OCI-LY7 (cell line): ENCODE measurements at regions not wholly inside any gene's neighbourhood (a gene's known extent, or its start where the extent isn't known, plus 50 kb on each side); places are given as distances from the start of the nearest gene placed in this dataset.
"Not testable (repeated sequence)": the region's sequence is repeated elsewhere in the genome, so short reads cannot be mapped to it uniquely, and the experiment has no call there.

ENCODE experiments used
- BruUV-seq: library from RNA; stranded (reverse); fragments of 400-500 nt; replicated peaks from 2 replicates; lab custom pipeline; 2021; lab: Mats Ljungman, UMichigan
- CTCF ChIA-PET: fragments of 300-600 bp; sonication (Branson Sonifier 250); formaldehyde crosslinking; loops from one replicate; lab custom pipeline; 2022; ENCODE audit warnings: antibody characterized with exemption; ENCODE audit not compliant: unreplicated experiment; lab: Charles Lee
- POLR2A ChIA-PET: fragments of 300-600 bp; sonication (Branson Sonifier 250); formaldehyde crosslinking; loops from one replicate; lab custom pipeline; 2022; ENCODE audit warnings: antibody characterized with exemption; lab: Charles Lee
- DNase-seq: peaks from one replicate; pipeline ENCODE4 v3.0.0-alpha.2; 2015; ENCODE audit warnings: low spot score
- H2AFZ ChIP-seq: fragments of 200-600 bp; sonication (generic), shearing (Covaris generic); 2 replicates; pipeline ENCODE4 v1.6.1; 2014; ENCODE audit warnings: mild to moderate bottlenecking, antibody characterized with exemption, low read length, moderate library complexity
- H3K27ac ChIP-seq: fragments of 200-600 bp; sonication (generic); 2 replicates; pipeline ENCODE4 v1.5.1; 2014; ENCODE audit warnings: mixed run types, low read depth, mild to moderate bottlenecking, moderate library complexity, low read length, inconsistent platforms; ENCODE audit not compliant: poor library complexity, severe bottlenecking
- H3K36me3 ChIP-seq: fragments of 200-600 bp; sonication (generic); 2 replicates; pipeline ENCODE4 v1.6.1; 2014; ENCODE audit warnings: mild to moderate bottlenecking, antibody characterized with exemption, low read length, moderate library complexity, mixed read lengths; ENCODE audit not compliant: insufficient read depth
- H3K4me1 ChIP-seq: fragments of 200-600 bp; sonication (generic); 2 replicates; pipeline ENCODE4 v1.5.1; 2014; ENCODE audit warnings: mild to moderate bottlenecking, low read length; ENCODE audit not compliant: insufficient read depth, poor library complexity, severe bottlenecking
- H3K4me2 ChIP-seq: fragments of 200-600 bp; sonication (generic); 2 replicates; pipeline ENCODE4 v1.6.1; 2014; ENCODE audit warnings: mild to moderate bottlenecking, low read length
- H3K4me3 ChIP-seq: fragments of 200-600 bp; sonication (generic); 2 replicates; pipeline ENCODE4 v1.5.1; 2014; ENCODE audit warnings: mild to moderate bottlenecking, low read depth, low read length; ENCODE audit not compliant: poor library complexity, severe bottlenecking
- H3K79me2 ChIP-seq: fragments of 200-600 bp; sonication (generic); 2 replicates; pipeline ENCODE4 v1.6.1; 2016; ENCODE audit warnings: low read depth, mild to moderate bottlenecking, low read length, moderate library complexity, mixed read lengths; ENCODE audit not compliant: insufficient read depth
- H3K9me2 ChIP-seq: fragments of 200-600 bp; sonication (generic); 2 replicates; pipeline ENCODE4 v1.6.1; 2016; ENCODE audit warnings: mild to moderate bottlenecking, low read length, mixed read lengths; ENCODE audit not compliant: insufficient read depth
- H3K9me3 ChIP-seq: fragments of 200-600 bp; sonication (generic); 2 replicates; pipeline ENCODE4 v1.6.1; 2014; ENCODE audit warnings: mild to moderate bottlenecking, mixed run types, low read length, mixed read lengths
- H4K20me1 ChIP-seq: fragments of 200-600 bp; sonication (generic); 2 replicates; pipeline ENCODE4 v1.6.1; 2014; ENCODE audit warnings: mild to moderate bottlenecking, antibody characterized with exemption, low read length, moderate library complexity, mixed read lengths; ENCODE audit not compliant: insufficient read depth
- CTCF ChIP-seq: fragments of 200-600 bp; sonication (generic); conservative IDR thresholded peaks from 2 replicates; pipeline ENCODE4 v1.5.1; 2014; ENCODE audit warnings: mild to moderate bottlenecking, antibody characterized with exemption, low read length, moderate library complexity, mixed read lengths
- EZH2phosphoT487 ChIP-seq: fragments of 200-600 bp; sonication (generic); IDR thresholded peaks from 2 replicates; pipeline ENCODE4 v1.6.1; 2018; ENCODE audit warnings: low read depth, borderline replicate concordance, mild to moderate bottlenecking, mixed run types, antibody characterized with exemption, low read length, moderate library complexity, mixed read lengths
- intact Hi-C: fragments of 100-400 bp; cut with micrococcal nuclease; formaldehyde crosslinking; loops from one replicate; pipeline ENCODE4 v1.10.0; 2022; ENCODE audit not compliant: unreplicated experiment

DNA sequence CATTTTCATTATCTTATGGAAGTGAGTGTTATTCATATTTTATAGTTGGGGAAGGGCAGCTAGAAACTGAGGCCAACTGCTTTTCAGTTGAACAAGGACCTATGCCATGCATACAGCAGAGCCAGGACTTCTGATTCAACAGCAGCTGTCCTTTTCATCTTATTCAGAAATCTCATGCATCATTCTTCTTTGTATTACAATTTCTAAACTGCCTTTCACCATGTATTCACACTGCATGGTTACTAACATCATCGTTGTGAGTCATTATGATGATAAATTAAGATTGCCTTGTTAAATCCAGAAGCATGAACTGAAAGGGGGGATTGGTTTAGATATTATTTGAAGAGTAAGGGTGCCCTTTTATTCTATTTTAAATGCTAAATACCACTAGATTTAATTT, 1470.1 kb upstream of the GOT2 start:
- CTCF ChIA-PET = no interaction called here
- no peaks in the 10 kb centered on the region for H3K9me2 ChIP-seq
- H3K79me2 ChIP-seq = no peaks in the 10 kb centered on the region
- no peaks in the 10 kb centered on the region for H3K4me1 ChIP-seq
- intact Hi-C loops = no loop called here
- H3K4me2 ChIP-seq = no peak overlapping the region
- POLR2A ChIA-PET = interaction anchor here (0.8 kb wide), 1 partner anchor 19 kb away, joined by 3 read pairs; no protein-coding TSS in a partner anchor
- no peak for DNase-seq
- H4K20me1 ChIP-seq = no peaks in the 10 kb centered on the region
- no TSS peak for BruUV-seq
- H2AFZ ChIP-seq = no peak overlapping the region
- no peaks in the 10 kb centered on the region for H3K36me3 ChIP-seq
- TF ChIP-seq EZH2phosphoT487 (no peak), CTCF (no peak)
- H3K9me3 ChIP-seq = no peaks in the 10 kb centered on the region
- no peak overlapping the region for H3K4me3 ChIP-seq
- H3K27ac ChIP-seq = no peak overlapping the region

DNA sequence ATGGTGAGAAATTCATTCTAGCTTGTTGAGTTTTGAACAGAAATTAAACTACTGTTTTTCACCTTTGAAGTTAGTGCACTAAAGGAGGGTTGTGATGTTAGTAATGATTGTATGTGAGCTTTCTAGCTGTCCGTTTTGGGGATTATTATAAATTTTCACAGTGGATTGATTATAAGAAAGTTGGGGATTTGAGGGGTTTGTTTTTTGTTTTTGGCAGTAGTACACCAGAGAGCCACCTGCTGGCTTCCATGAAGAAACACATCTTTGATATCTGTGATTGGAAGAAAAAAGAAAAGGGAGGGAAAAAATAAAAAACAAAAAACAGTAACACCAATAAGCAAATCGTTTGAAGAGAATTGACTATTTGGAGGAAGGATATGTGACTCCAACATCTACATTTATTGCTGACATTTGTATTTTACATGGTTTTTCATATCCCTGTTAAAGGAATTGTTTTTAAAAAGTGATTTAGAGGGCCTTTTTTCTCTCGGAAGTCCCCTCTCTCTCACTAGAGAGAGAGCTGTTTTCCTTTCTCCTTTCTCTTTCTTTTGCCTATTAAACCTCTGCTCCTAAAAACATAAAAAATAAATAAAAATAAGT, 1469.5 kb upstream of the GOT2 start:
- no peaks in the 10 kb centered on the region for H3K79me2 ChIP-seq
- POLR2A ChIA-PET = interaction anchor here (0.5 to 0.8 kb wide), 2 partner anchors 20 to 56 kb away, joined by 3 read pairs; no protein-coding TSS in a partner anchor
- H3K36me3 ChIP-seq = no peaks in the 10 kb centered on the region
- intact Hi-C loops = no loop called here
- H3K27ac ChIP-seq = no peak overlapping the region
- H2AFZ ChIP-seq = no peak overlapping the region
- CTCF ChIA-PET = no interaction called here
- H4K20me1 ChIP-seq = no peaks in the 10 kb centered on the region
- no TSS peak for BruUV-seq
- no peak overlapping the region for H3K4me3 ChIP-seq
- H3K4me2 ChIP-seq = no peak overlapping the region
- H3K4me1 ChIP-seq = no peaks in the 10 kb centered on the region
- TF ChIP-seq EZH2phosphoT487 (no peak), CTCF (peak; percentile 73)
- no peaks in the 10 kb centered on the region for H3K9me2 ChIP-seq
- no peaks in the 10 kb centered on the region for H3K9me3 ChIP-seq
- peak; percentile 1 for DNase-seq

DNA sequence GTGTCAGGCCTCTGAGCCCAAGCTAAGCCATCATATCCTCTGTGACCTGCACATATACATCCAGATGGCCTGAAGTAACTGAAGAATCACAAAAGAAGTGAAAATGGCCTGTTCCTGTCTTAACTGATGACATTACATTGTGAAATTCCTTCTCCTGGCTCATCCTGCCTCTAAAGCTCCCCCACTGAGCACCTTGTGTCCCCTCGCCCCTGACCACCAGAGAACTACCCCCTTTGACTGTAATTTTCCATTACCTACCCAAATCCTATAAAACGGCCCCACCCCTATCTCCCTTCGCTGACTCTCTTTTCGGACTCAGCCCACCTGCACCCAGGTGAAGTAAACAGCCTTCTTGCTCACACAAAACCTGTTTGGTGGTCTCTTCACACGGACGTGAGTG, 1466.6 kb upstream of the GOT2 start:
- H3K9me2 ChIP-seq, POLR2A ChIA-PET, H3K4me1 ChIP-seq, H3K4me3 ChIP-seq, H3K27ac ChIP-seq, H3K4me2 ChIP-seq, intact Hi-C loops, H3K36me3 ChIP-seq, H2AFZ ChIP-seq, H3K9me3 ChIP-seq, BruUV-seq, CTCF ChIA-PET, H4K20me1 ChIP-seq, DNase-seq, H3K79me2 ChIP-seq: not testable (repeated sequence)
